GM21515 (cell line): ENCODE measurements at regions not wholly inside any gene's neighbourhood (a gene's known extent, or its start where the extent isn't known, plus 50 kb on each side); places are given as distances from the start of the nearest gene placed in this dataset.

Source experiments
- ATAC-seq: cut with Tn5 transposase; IDR thresholded peaks from one replicate; pipeline ENCODE4 v1.9.1; 2021; ENCODE audit not compliant: unreplicated experiment

DNA sequence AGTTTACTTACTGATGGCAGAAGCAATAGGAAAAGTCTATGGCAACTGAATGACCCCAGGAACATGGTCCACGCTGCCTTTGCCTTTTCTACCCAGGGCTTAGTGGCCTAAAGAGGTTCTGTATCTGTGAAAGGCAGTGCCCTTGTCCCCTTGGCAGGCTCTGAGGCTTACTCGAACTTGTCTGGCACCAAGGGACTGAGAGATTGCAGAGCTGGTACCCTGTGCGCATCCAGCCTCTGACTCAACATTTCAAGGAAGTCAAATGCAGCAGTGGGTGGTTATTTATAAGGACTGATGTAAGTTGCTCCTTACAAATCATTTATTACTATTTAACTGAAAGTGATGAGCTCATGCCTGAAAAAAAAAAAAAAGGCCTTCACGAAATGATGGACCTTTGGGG is 299.9 kb upstream of the MYOCD start:
- ATAC-seq: no peak

DNA sequence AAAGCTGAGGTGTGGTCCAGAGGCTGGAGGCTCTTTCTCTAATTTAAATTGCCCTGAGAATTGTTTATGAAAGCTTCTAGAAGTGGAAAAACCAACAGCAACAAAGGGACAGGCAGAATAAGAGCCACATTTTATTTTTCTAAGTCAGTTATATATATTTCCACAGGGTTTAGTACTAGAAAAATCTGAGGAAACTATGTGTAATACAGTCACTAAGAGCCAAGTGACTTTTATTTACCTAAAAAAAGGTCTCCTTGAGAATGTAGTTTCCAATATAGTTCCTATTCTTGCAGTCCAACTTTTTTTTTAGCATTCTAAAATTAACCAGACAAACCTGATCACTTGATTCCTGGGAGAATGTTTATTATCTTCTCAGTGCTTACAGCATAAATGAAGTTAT is 296.6 kb upstream of the MYOCD start:
- no peak for ATAC-seq

DNA sequence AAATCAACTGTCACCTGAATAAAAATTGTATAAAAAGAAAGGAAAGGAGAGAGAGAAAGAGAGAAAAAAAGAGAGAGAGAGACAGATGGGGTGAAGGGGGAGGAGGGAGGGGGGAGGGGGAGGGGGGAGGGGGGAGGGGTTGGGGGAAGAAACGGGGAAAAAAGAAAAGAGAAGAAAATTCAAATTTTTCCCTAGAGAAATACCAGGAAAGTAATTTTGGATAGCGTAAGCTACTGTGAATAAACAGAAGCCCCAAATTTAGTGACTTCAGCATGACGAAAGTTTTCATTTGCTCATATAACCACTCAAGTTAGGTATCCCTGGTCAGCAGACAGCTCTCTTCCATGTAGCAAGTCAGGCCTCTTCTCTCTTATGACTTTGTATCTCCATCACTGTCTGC is 289.4 kb upstream of the MYOCD start:
- no peak for ATAC-seq

DNA sequence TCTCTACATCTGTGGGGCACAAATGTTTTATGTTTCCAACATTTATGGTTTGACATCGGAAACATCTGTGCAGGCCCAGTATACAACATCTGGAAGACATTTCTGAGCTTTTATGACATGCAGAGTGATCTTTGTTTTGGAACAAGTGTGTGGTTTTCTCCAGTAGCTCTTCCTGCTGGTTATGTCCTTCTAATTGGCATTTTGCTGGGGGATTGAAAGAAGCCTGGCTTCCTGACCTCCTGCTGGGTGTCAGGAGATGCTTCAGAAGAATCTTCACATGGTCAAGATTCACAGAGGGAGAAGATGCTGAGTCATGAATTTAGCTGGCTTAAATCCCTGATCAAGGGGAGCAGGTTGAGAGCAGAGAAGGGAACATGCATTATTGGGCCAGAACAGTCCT is 279.5 kb upstream of the MYOCD start:
- no peak for ATAC-seq

DNA sequence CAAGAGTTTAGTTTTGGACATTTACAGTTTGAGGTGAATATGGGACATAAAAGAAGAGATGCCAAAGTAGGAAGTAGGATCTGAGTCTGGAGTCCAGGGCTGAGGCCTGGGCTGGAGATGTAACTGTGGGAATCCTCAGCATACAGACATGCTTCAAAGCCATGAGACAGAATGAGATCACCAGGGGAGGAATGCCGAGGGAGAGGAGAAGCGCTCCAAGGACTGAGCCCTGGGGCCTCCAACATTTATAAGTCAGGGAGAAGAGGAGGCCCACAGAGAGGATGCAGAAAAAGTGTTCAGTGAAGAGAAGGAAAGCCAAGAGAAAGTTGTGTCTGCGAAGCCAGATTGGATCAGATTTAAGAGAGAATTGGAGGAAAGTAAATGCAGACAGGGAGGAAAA is 277.5 kb upstream of the MYOCD start:
- no peak for ATAC-seq

DNA sequence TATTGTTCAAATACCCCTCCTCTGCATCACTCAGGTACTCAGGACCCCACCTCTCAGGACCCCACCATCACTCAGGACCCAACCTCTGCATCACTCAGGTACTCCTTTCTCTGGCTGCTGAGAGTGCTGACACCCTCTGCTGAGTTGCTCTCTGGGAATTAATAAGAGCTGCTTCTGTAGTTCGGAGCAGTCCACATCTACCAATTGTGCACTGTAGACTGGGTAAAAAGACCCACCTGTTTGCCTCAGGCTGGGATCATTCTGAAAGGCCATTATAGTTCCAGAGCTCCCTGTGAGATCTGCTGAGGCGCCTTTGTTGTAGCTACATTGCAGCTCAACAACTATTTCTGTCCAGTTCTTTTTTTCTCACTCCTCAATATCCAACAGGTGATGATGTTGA is 276.3 kb upstream of the MYOCD start:
- ATAC-seq: no peak

DNA sequence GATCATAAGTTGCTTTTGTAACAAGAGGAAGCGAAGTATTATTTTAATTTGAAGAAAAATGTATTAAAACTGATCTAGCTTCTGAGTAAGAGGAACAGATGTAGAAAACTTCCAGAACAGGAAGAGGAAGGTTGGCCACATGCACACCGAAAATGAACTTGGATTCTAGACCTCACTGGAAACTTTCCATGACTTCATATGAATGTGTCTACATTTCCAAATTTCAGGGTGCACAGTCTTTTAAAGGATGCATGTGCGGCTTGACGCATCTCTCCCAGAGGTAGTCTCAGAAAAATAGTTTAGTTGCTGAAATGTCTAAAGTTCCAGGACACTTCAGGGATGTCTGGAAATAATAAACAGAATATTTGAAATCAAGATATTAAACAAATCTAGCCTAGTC is 275.1 kb upstream of the MYOCD start:
- ATAC-seq: no peak

DNA sequence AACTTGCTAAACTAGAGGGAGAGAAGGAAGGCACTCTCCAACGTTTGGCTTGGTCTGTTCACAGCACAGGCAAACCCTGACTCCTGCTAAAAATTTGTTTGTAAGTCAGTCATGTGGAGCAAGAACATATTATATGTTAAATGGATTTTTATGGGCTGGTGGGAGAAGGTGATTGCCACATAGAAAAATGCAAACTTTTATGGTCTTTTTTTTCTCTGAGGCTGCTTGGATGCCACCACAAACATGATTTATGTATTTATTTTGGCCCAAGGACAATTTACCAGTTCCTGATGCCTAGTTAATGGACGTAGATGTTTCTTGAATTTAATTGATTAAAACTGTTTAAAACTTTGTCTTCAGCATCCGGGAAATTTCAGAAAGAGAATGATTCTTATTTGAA is 274.2 kb upstream of the MYOCD start:
- no peak for ATAC-seq

DNA sequence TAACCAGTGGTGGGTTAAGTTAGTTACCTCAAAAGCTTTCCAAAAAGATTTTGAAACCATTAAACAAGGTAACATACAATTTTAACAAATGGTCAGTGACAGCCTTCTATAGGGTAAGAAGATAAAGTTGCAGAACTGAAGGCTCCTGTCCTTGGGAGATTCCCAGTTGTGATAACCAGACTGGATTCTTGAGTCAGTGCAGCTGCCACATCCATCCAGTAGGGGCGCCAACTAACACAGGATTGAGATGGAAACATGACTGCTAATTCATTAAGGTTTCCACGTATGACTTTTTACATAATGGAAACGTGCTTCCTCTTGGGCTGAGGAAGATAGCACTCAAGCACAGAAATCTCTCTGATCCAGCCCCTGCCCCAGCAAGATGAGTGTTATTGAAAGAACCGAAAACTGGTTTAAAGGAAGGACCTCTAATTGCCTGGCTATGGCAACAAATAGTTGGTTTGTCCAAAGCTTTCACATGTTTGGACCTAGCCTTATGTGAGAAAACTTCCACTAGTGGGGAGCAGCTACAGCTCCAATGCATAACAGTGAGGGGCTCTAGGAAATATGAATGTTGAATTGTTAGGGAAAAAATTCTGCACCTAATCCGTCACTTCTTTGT is 269.8 kb upstream of the MYOCD start:
- no peak for ATAC-seq

DNA sequence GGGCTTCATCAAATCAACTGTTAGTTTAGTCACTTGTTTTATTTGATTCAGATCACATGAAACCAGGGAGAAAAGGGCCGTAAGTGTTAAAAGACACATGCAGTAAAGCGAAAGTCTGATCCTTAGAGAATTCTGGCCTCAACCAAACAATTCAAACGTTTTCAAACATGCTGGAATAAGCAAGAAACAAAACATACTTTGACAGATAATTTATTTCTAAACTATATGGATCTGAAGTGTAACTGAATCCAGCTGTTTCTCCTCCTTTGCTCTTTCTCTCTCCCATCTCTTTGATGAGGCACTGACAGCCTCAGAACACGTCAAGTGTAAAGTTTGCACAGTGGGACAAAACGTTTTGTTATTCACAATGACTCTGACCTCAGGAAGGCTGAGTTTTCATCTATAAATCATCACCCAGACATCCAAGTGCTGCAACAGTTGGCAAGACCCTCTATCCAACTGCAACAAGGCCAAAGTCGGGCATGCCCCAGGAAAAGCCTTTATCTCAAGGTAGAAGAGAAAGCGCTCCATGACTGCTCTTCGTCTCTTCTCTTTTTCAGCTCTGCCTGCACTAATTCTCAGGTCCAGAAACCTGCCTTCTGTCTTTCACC is 267.1 kb upstream of the MYOCD start:
- no peak for ATAC-seq

DNA sequence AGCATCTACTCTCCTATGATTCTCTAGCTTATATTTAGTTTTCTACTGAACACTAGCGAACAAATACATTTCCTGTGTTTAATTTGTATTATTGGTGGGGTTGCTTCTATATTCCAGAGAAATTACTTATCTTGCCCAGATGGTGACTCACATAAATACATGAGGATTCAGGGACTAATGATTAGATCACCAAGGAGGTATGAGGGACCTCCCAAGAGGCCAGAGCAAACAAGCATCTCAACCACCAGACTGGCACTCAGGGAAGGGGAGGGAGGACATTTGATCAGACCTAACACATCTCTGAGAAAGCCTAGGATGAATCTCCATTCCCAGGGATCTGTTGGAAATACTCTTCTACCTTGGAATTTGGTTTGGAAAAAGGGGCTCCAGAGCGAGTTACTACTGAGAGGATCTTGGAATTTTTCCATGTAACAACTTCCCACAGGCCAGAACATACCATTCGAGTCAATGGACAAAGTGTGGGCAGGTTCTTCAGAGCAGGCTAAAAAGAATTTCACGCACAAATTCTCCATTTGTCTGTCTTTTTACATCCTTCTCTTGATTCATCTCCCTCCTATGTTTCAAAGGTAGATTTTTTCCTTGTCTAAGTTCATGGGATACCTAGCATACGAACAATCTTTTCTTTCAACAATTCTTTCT is 262.6 kb upstream of the MYOCD start:
- ATAC-seq: no peak

DNA sequence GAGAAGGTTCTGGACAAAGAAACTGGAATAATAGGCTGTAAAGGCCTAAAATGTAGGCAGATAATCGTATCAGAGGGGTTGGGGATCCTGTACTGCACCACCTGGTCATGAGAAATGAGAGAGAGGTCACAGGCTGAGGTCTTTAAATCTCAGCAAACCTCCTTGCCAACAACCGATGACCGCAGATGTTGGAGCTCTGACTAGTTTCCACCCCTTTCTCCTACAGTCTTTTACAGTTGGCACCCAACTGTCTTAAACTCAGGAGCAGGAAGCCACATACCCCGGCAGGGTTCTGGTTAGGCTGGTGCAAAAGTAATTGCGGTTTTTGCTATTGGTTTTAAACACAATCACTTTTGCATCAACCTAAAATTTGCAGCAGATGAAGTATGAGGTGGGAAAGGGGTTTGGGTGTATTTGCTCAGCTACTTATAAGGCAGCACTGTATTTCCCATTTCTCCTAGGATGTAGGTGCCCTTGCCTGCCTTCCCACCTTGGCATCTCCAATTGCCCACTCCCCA is 261.8 kb upstream of the MYOCD start:
- ATAC-seq: no peak

DNA sequence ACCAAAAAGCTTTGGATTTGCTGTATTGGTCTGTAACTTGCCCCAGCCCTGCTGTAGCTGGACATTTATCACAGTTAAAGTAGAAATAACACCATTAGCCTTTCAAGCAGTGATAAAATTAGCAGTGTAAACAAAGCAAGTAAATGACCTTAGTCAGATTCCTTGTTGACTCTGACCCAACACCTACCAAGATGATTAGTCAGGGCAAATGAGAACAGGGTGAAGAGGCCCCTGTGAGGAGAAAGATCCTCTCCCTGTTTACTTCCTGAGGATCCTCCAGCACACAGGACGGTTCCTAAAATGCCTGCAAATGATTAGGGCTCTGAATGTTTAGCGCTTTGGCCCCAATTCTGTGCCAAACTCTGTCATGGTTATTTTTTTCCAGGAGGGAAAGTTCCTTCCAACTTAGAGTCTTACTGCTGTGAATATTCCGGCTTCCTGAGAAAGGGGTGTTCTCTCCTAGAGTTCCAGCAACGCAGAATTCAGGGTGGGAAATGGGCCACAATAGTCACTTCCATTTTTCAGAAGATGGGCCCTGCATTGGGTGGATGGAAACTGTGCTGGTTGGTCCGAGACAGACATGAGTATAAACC is 259.0 kb upstream of the MYOCD start:
- no peak for ATAC-seq

DNA sequence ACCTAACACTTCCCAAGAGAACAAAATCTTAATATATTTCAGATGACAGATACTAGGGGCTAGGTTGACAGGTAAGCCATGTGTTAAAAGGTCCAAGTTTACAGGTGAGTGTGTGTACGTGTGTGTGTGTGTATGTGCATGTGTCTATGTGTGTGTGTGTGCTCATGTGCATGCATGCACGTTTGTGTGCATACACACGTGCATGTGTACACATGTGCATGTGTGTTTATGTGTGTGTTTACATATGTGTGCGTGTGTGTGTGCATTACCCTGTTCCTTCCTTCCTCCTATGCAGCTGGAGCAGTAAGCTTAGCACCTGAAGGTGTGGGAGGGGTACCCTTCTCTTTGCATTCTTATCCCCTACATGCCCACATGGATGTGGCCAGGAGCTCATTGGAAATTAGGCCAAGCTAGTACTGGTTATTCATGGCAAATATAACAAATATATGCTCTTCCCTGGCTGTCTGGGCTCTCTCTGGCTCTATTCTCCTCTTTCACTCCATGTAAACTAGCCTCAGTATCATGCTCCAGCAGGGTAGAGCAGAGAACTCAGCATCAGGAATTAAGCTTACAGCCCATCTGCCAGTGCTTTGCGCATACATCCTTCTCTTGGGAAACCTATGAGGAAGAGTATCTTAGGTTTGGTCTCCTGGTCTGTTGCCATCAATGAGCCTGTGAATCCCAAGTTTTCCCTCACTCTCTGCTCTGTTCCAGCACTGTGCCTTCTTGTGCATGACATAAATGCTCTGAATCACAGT is 258.0 kb upstream of the MYOCD start:
- ATAC-seq: no peak

DNA sequence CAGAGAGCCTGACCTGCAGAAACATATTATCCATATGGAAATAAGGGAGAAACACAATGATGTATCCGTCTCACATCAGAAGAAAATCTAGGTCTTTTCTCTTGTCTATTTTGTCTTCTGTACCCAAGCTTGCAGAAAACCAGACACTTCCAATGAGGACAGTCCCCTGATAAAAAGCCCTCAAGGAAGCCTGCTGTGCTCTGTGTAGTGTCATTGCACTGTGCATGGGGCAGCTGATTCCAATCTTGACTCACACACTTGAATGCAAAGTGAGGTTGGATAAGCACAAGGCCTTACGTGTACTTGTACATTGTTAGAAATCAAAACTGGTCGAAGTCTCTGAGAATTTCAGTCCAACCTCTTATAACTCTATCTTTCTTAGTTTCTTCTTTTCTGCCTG is 256.6 kb upstream of the MYOCD start:
- no peak for ATAC-seq

DNA sequence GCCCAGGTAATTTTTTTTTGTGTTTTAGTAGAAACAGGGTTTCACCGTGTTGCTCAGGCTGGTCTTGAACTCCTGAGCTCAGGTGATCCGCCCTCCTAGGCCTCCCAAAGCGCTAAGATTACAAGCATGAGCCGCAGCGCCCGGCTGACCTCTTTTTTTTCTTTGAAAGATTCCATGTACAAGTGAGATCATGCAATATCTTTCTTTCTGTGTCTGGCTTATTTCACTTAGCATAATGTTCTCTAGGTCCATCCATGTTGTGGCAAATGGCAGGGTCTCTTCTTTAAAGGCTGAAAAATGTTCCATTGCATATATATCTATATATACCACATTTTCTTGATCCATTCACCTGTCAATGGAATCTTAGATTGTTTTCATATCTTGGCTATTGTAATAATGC is 255.0 kb upstream of the MYOCD start:
- no peak for ATAC-seq

DNA sequence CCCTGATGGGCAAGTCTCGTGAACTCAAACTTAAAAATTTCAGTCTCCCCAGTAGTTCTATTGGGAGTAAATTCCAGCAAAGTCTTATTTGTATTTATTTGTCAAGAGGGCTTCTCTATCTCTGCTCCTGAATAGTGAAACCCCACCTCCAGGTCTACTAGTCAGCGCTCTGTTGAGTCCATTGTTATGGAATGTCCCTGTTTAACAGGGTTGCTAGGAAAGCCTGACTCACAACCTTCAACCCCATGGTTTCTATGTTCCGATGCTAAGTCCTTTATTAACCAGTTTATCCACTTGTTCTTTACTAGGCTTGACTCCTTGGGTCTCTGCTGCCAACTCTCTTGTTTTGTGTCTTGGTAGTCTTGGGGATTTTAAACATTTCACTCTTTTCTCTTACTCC is 250.7 kb upstream of the MYOCD start:
- no peak for ATAC-seq

DNA sequence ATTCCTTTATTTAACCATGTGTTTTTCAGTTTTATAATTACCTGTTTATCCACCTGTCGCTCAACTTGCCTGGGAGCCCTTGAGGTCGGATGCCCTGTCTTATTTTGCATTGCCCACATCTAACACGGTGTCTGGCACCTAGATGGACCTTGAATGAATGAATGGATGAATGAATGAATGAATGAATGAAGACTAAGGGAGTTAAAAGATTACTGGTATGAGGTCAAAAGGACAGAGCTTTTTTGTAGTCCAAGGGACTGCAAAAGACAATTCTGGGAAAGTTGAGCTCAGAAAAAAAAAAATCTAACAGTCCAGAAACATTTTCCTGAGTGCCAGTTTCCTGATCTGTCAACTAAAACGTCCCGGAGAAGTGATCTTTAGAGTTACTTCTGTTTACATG is 244.6 kb upstream of the MYOCD start:
- ATAC-seq: no peak

DNA sequence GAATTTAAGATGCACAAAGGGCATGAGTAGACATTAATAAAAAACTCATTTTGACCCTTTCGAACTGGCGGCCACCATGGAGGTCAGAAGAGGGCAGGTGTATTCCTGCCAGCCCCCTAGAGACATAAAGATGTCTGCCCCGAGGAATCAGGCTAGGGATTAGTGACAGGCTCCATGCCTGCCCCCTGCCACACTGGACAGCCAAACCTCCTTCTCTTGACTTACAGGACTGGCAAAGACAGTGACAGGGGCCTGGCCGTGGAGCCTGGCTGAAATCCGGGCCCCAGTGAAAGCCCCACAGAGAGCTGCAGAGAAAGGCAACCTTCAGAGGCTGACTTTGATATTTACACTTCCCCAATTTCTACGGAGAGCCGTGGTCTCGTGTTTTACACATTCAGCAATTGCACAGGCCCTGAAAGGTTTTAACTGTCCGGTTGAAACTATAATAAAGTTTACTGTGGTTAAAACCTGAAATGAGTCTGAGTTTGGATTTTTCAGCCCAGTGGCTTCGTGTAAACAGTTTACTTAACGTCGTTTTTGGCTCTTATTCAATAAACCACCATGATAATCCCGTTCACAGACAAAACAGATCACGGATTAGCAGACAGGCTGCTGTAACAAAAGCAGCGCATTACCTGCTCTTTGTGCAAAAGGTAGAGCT is 243.9 kb upstream of the MYOCD start:
- peak; percentile 72 for ATAC-seq

DNA sequence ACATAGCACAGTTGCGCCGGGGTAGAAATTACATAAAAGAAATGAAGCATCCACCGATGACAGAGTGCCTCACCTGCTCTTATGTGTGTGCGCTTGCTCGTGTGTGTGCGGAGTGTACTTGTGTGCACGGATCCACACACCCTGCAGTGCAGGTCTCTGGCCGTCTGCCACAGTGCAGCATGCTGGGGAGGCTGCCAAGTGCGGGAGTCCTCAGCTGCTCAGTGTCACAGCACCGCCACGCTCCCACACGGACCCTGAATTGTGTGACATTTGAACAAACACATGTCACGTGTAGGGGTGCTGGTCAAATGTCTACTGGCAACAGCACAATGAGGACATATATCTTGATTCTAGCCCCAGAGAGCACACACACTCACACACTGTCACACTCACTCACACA is 243.0 kb upstream of the MYOCD start:
- ATAC-seq: no peak

DNA sequence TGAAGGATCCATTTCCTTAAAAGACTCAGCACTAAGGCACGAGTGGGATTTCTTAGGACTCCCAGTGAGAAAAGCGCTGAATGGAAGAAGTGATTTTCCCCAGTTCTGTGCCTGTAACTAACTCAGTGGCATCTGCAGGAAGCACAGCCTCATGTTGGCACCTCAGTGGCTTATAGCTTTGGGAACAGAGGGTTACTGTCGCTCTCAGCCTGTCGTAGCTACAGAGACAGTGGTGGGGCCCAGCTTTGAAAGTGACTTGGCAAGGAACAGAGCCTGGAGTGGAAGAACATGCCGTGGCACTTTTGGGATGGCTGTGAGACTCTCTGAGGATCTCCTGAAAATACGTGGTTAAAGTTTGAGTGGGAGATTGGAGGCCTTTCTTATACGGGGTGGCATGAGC is 242.4 kb upstream of the MYOCD start:
- ATAC-seq: no peak
